ENCODE measurements at regions not wholly inside any gene's neighbourhood (a gene's known extent, or its start where the extent isn't known, plus 50 kb on each side); places are given as distances from the start of the nearest gene placed in this dataset.
A peak's percentile ranks its signal among the peaks of the same experiment; 100 is the strongest.
"Not testable (repeated sequence)": the region's sequence is repeated elsewhere in the genome, so short reads cannot be mapped to it uniquely, and the experiment has no call there.

GRCh38 chr2:149765003-149765402 is 177.4 kb upstream of the MMADHC start:
- no peak for FAIRE-seq
- DNase-seq (ENCODE audit: low spot score) = no peak

- no peak for FAIRE-seq
- DNase-seq (ENCODE audit: low spot score) = no peak
These were observed 175.8 kb upstream of the MMADHC start for GRCh38 chr2:149763358-149763757.

DNA sequence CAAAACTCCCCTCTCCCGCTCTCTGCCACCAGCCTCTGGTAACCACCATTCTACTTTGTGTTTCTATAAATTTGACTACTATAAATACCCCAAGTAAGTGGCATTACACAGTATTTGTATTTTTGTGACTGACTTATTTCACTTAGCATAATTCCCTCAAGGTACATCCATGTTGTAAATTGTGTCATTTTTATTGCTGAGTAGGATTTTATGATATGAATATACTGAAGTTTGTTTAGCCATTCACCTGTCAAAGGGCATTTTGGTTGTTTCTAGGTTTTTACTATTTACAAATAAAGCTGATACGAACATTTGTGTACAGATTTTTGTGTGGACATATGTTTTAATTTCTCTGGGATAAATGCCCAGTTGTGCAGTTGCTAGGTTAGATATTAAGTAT is 174.0 kb upstream of the MMADHC start:
- no peak for DNase-seq (ENCODE audit: low spot score)
- FAIRE-seq = no peak

GRCh38 chr2:149759382-149759781 is 171.8 kb upstream of the MMADHC start:
- not testable (repeated sequence) for DNase-seq (ENCODE audit: low spot score); FAIRE-seq

DNA sequence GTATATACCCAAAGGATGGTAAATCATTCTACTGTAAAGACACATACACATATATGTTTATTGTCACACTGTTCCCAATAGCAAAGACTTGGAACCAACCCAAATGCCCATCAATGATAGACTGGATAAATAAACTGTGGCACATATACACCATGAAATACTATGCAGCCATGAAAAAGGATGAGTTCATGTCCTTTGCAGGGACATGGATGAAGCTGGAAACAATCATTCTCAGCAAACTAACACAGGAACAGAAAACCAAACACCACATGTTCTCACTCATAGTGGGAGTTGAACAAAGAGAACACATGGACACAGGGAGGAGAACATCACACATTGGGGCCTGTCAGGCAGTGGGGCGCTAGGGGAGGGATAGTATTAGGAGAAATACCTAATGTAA is 167.1 kb upstream of the MMADHC start:
- not testable (repeated sequence) for DNase-seq (ENCODE audit: low spot score); FAIRE-seq

- DNase-seq (ENCODE audit: low spot score) (no peak), FAIRE-seq (no peak)
These were observed 159.9 kb upstream of the MMADHC start for GRCh38 chr2:149747456-149747855.

DNA sequence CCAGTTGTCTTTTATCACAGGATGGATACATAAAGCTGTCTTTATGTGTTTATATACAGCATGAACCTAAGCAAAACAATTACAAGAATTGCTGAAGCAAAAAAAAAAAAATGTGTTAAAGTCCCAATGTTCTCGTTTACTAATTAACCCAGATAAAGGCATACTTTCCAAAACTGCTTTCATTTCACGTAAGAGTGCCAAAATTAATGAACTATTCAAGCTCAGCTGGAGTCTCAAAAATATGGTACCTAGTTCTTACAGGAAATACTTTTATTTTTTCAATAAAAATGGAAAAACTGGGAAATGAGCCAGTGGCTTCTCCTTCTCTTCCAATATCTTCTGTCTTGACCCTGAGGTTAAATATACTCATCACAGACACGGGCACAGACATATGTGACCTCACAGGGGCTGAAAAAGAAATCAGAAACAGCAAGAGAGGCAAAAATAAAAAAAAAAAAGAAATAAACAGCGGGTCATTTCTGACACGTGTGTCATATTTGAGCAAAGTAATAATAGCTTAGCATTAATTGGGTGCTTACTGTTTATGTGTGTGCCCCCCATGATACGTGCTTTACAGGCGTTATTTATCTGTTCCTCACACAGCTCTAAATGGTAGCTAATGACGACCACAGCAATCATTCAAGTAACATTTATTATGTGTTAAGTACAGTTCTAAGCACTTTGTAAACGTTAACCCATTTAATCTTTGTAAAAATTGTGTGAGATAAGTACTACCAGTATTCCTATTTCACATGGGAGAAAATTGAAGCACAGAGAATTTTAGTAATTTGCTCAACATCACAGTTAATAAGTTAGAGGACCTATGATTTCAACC is 158.0 kb upstream of the MMADHC start:
- DNase-seq (ENCODE audit: low spot score) = no peak
- FAIRE-seq = no peak

DNA sequence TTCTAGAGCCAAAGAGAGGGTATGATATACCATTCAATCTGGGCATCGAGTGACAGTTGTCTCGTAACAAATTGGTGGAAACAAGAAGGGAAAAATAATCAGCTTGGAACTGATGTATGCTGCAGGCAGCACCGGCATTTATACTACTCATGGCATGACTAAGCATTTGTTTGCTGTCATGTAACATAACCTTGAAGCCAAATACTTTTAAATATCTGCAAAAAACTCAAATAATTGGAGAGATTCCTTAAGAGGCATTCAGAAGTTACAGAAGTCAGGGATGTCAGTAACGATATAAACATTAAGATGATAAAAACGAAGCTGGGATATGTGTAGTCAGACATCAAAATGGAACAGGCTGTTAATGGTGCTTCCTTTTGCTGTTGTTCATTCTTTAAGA is 157.3 kb upstream of the MMADHC start:
- no peak for DNase-seq (ENCODE audit: low spot score)

DNA sequence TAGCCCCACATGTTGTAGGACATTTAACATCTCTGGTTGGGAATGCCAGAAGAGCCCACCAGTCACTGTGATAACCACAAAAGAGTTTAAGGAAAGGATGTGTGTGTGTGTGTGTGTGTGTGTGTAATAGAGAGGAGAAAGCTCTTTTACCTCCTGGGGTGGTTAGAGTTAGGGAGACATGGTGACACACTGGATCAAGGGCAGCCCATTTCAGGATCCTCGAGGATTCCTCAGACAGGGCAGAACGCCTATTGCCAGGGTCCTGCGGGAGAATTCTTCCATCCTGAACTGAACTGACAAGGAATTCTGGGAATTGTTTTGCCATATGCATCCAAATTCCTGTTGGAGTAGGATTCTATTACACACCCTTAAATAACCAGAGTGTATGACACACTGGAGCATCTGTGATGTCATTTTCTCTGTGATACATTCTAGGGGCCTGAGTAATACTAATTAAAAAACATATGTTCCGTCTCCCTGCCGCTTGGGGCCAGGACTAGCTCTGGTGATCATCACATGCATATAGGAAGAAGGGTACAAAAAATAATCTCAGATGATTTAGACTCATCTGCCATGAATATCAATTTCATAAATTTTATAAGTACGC is 156.4 kb upstream of the MMADHC start:
- peak; percentile 60 for DNase-seq (ENCODE audit: low spot score)
- FAIRE-seq = no peak

More for the DNA sequence above, 157.3 kb upstream of the MMADHC start:
- no peak for FAIRE-seq

- FAIRE-seq = no peak
- DNase-seq (ENCODE audit: low spot score) = peak; percentile 7
These were observed 154.1 kb upstream of the MMADHC start for GRCh38 chr2:149741646-149742045.

- FAIRE-seq (no peak), DNase-seq (ENCODE audit: low spot score) (no peak)
These were observed 152.9 kb upstream of the MMADHC start for GRCh38 chr2:149740490-149740889.

GRCh38 chr2:149739883-149740265 is 152.3 kb upstream of the MMADHC start:
- FAIRE-seq = no peak

GRCh38 chr2:149739171-149739882 is 151.8 kb upstream of the MMADHC start:
- no peak for DNase-seq (ENCODE audit: low spot score)
- FAIRE-seq = no peak

More at GRCh38 chr2:149739883-149740265, 152.3 kb upstream of the MMADHC start:
- no peak for DNase-seq (ENCODE audit: low spot score)

DNA sequence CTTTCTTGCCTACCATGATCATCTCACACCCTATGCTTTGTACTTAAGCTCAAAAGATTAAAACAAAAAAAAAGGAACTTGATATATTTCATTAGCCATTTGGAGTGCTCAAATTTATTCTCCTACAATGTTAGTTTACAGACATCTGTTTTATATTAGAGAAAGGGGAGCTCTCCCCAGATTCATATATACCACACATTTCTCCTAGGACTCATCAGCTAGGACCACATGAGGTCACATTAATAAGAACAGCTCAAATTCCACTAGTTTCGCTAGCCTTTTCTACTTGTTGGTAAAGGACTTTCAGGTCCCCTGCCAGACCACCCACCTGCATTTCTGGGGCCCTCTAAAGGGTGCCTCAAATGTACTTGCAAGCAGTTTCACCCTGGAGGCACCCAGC is 151.2 kb upstream of the MMADHC start:
- FAIRE-seq (no peak), DNase-seq (ENCODE audit: low spot score) (no peak)

DNA sequence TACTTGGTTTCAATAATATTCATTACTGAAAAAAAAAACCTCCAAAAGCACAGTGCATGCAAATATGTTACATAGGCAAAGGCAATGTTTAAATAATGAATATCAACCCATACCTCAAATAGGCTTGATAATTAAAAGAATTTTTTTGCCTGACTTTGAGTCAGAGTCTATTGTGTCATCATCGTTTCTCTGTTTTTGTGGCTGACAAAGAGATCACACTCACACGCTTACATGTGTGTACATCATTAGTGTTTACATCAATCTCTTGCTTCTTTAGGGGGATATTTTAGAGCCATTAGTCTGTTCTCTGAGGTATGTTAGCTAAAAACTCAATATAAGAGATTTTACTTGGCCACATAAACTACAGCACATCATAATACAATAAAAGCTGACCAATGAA is 150.3 kb upstream of the MMADHC start:
- FAIRE-seq (no peak), DNase-seq (ENCODE audit: low spot score) (no peak)

GRCh38 chr2:149735237-149735958 is 147.8 kb upstream of the MMADHC start:
- FAIRE-seq = no peak

DNA sequence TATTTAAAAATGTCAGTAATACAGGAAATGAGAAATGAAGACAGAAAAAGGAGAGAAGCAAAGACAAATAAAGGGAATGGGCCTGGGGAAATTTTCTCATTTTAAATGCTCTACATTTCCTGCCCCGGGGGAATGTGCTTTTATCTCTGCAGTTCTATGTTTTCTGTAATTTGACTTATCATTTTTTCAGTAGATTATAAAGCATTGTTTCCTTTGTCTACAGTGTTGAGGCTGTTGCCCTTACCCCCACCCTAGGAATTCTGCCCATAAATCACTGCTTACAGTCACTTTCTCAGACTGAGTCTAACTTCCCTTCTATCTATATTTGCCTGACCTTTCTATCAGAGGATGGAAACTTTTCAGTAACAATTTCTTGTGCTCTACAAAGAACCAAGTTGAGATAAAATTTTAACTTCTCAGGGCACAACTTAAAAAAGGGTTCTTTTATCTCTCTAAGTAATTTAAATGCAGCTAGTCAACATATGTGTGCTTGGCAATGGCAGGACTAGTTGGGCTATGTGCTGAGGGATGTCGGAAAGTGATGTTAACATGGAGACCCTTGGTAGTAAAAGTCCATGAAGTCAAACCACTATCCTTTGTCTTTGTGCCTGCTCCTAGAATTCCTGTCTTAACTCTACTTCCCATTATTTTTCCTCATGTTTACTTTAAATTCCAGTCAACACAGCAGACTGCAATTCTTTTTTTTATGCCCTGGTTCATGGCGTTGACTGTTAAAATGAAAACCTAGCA is 146.5 kb upstream of the MMADHC start:
- DNase-seq (ENCODE audit: low spot score) = peak; percentile 61
- peak; percentile 66 for FAIRE-seq

More at GRCh38 chr2:149735237-149735958, 147.8 kb upstream of the MMADHC start:
- DNase-seq (ENCODE audit: low spot score) = no peak

DNA sequence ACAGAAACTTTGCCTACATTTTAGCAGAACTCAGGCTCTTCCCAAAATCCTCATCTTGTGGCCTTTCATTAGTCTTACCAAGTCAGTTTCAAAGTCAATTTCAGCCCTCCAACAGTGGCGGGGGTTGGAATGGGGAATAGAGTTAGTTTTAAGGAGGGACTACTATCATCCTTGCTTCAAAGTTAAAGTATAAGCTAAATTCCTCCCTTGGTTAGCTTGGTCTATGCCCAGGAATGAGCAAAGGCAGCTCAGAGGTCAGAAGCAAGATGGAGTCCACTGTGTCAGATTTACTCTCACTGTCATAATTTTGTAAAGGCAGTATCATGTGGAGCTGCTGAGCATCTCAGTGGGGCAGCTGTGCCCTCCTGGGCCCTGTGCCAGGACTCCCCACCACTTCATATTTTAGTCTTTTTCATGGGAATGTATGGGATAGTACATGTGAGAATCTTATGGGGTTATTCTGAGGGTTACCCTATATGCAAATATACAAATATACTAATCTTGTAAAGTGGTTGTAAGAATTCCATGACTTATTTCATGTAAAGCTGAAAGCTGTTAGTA is 145.2 kb upstream of the MMADHC start:
- peak; percentile 77 for FAIRE-seq
- peak; percentile 59 for DNase-seq (ENCODE audit: low spot score)

DNA sequence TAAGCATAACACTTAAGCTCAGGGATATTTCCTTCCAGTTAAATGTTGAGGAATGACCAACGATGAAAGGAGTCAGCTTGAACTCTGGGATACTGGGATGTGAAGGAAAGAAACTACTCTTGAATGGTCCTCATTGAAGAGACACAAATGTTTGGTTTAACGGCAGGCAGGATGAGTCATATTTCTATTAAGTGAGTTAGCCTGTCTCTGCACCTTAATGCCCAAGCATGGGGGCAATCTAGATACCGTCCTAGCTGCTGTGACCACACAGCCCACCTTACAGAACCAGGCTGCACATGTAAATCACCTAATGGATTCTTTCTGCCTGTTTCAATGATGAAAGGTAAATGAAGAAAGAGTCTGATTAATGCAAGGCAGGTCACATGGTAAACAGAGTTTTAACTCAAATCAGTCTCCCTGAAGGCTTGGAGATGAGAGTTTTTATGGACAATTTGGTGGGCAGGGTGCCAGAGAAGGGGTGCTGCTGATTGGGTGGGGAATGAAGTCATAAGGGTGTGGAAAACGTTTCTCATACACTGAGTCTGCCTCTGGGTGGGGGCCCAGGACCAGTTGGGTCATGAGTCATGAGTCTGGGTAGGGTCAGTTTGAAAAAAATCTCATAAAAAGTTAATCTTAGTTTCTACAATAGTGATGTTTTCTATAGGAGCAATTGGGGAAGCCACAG is 144.6 kb upstream of the MMADHC start:
- DNase-seq (ENCODE audit: low spot score) (peak; percentile 81), FAIRE-seq (no peak)

DNA sequence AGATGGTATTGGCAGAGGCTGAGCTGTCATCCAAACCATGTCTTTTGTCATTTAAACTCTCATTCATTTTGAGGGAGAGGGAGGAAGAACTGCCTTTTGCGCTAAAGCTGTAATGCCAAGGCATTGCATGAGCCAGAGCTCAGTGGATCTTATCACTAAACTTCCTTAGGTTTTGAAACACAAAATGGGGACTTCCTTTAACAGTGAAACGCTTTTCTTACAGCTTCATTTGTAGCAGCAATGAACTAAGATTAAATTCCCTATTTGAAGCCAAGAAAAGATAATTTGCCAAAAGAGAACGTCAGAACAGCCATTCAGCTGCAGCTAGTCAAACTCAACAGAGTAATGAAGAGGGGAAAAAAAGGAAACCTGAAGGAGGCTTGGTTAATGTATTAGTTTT is 143.5 kb upstream of the MMADHC start:
- FAIRE-seq = no peak
- DNase-seq (ENCODE audit: low spot score) = no peak
